SJCRH30 (cell line): ENCODE measurements at regions not wholly inside any gene's neighbourhood (a gene's known extent, or its start where the extent isn't known, plus 50 kb on each side); places are given as distances from the start of the nearest gene placed in this dataset.

ENCODE experiments used
- DNase-seq, 2 experiments: peaks; one replicate each; pipeline ENCODE4 v3.0.0-alpha.2; 2015 to 2020
- H3K27ac ChIP-seq: fragments of 250-450 bp; sonication (Bioruptor Pico); 2 replicates; pipeline ENCODE4 v1.5.1; 2020; ENCODE audit warnings: mild to moderate bottlenecking, moderate library complexity
- H3K27me3 ChIP-seq: fragments of 250-450 bp; sonication (Bioruptor Pico); 2 replicates; pipeline ENCODE4 v1.5.1; 2020; ENCODE audit warnings: mild to moderate bottlenecking, moderate library complexity
- H3K36me3 ChIP-seq: fragments of 250-450 bp; sonication (Bioruptor Pico); 2 replicates; pipeline ENCODE4 v1.5.1; 2020; ENCODE audit warnings: mild to moderate bottlenecking, moderate library complexity
- H3K4me1 ChIP-seq: fragments of 250-450 bp; sonication (Bioruptor Pico); 2 replicates; pipeline ENCODE4 v1.5.1; 2020; ENCODE audit warnings: mild to moderate bottlenecking, moderate library complexity
- H3K4me3 ChIP-seq: fragments of 250-450 bp; sonication (Bioruptor Pico); 2 replicates; pipeline ENCODE4 v1.5.1; 2020; ENCODE audit warnings: mild to moderate bottlenecking, moderate library complexity
- H3K9me3 ChIP-seq: fragments of 250-450 bp; sonication (Bioruptor Pico); replicated peaks from 2 replicates; pipeline ENCODE4 v1.5.1; 2020; ENCODE audit warnings: mild to moderate bottlenecking, moderate library complexity

GRCh38 chr2:12795851-12796250 is 79.1 kb downstream of the TRIB2 start:
- Histone ChIP-seq H3K27me3 (no peaks in the 10 kb centered on the region), H3K36me3 (no peaks in the 10 kb centered on the region), H3K4me3 (no peak overlapping the region), H3K9me3 (peaks cover 10% of the 10 kb centered on the region), H3K4me1 (peaks cover 27% of the 10 kb centered on the region), H3K27ac (peak overlapping the region; percentile 93)
- no peak for DNase-seq

GRCh38 chr2:12796657-12797056 is 79.9 kb downstream of the TRIB2 start:
- H3K27me3 ChIP-seq: no peaks in the 10 kb centered on the region
- DNase-seq: peak; percentile 96 to 99
- H3K4me1 ChIP-seq: peaks cover 27% of the 10 kb centered on the region
- H3K9me3 ChIP-seq: peaks cover 11% of the 10 kb centered on the region
- H3K27ac ChIP-seq: peak overlapping the region; percentile 93
- no peak overlapping the region for H3K4me3 ChIP-seq
- no peaks in the 10 kb centered on the region for H3K36me3 ChIP-seq

- Histone ChIP-seq H3K27me3 (no peaks in the 10 kb centered on the region), H3K9me3 (peaks cover 21% of the 10 kb centered on the region), H3K4me3 (no peak overlapping the region), H3K27ac (peak overlapping the region; percentile 93), H3K36me3 (no peaks in the 10 kb centered on the region), H3K4me1 (peaks cover 27% of the 10 kb centered on the region)
- DNase-seq: no peak
These were observed 81.1 kb downstream of the TRIB2 start for GRCh38 chr2:12797815-12798214.

GRCh38 chr2:12803607-12804006 is 86.9 kb downstream of the TRIB2 start:
- Histone ChIP-seq H3K27ac (no peak overlapping the region), H3K4me3 (no peak overlapping the region), H3K36me3 (no peaks in the 10 kb centered on the region), H3K9me3 (peaks cover 21% of the 10 kb centered on the region), H3K27me3 (no peaks in the 10 kb centered on the region), H3K4me1 (peaks cover 6% of the 10 kb centered on the region)
- no peak for DNase-seq

- Histone ChIP-seq H3K27me3 (no peaks in the 10 kb centered on the region), H3K4me1 (peaks cover 6% of the 10 kb centered on the region), H3K9me3 (peaks cover 15% of the 10 kb centered on the region), H3K36me3 (no peaks in the 10 kb centered on the region), H3K4me3 (no peak overlapping the region), H3K27ac (no peak overlapping the region)
- no peak for DNase-seq
These were observed 87.5 kb downstream of the TRIB2 start for GRCh38 chr2:12804091-12804856.

GRCh38 chr2:12805033-12805432 is 88.3 kb downstream of the TRIB2 start:
- Histone ChIP-seq H3K27me3 (no peaks in the 10 kb centered on the region), H3K9me3 (peaks cover 15% of the 10 kb centered on the region), H3K27ac (no peak overlapping the region), H3K4me1 (peaks cover 6% of the 10 kb centered on the region), H3K36me3 (no peaks in the 10 kb centered on the region), H3K4me3 (no peak overlapping the region)
- no peak for DNase-seq

- H3K9me3 ChIP-seq: peaks cover 11% of the 10 kb centered on the region
- H3K4me1 ChIP-seq: peaks cover 6% of the 10 kb centered on the region
- no peaks in the 10 kb centered on the region for H3K27me3 ChIP-seq
- H3K4me3 ChIP-seq: no peak overlapping the region
- no peak overlapping the region for H3K27ac ChIP-seq
- DNase-seq: no peak
- H3K36me3 ChIP-seq: no peaks in the 10 kb centered on the region
These were observed 90.0 kb downstream of the TRIB2 start for GRCh38 chr2:12806549-12807242.

GRCh38 chr2:12807907-12808810 is 91.4 kb downstream of the TRIB2 start:
- Histone ChIP-seq H3K27me3 (no peaks in the 10 kb centered on the region), H3K27ac (no peak overlapping the region), H3K36me3 (no peaks in the 10 kb centered on the region), H3K4me1 (peaks cover 12% of the 10 kb centered on the region), H3K4me3 (no peak overlapping the region), H3K9me3 (no peaks in the 10 kb centered on the region)
- no peak for DNase-seq

GRCh38 chr2:12809526-12809925 is 92.8 kb downstream of the TRIB2 start:
- Histone ChIP-seq H3K27ac (no peak overlapping the region), H3K9me3 (no peaks in the 10 kb centered on the region), H3K36me3 (no peaks in the 10 kb centered on the region), H3K4me1 (peaks cover 9% of the 10 kb centered on the region; the same call in 1 of the 2 replicates), H3K27me3 (no peaks in the 10 kb centered on the region), H3K4me3 (no peak overlapping the region)
- DNase-seq: no peak

- peaks cover 9% of the 10 kb centered on the region; the same call in 1 of the 2 replicates for H3K4me1 ChIP-seq
- no peaks in the 10 kb centered on the region for H3K9me3 ChIP-seq
- no peak for DNase-seq
- H3K27me3 ChIP-seq: no peaks in the 10 kb centered on the region
- no peak overlapping the region for H3K4me3 ChIP-seq
- H3K27ac ChIP-seq: no peak overlapping the region
- H3K36me3 ChIP-seq: no peaks in the 10 kb centered on the region
These were observed 95.2 kb downstream of the TRIB2 start for GRCh38 chr2:12811916-12812315.

- peak; percentile 40 to 58 for DNase-seq
- no peak overlapping the region for H3K4me3 ChIP-seq
- peak overlapping the region; percentile 7; the same call in 1 of the 2 replicates for H3K27ac ChIP-seq
- H3K27me3 ChIP-seq: no peaks in the 10 kb centered on the region
- no peaks in the 10 kb centered on the region for H3K36me3 ChIP-seq
- H3K4me1 ChIP-seq: peaks cover 9% of the 10 kb centered on the region; the same call in 1 of the 2 replicates
- no peaks in the 10 kb centered on the region for H3K9me3 ChIP-seq
These were observed 96.4 kb downstream of the TRIB2 start for GRCh38 chr2:12813166-12813565.

- H3K36me3 ChIP-seq: no peaks in the 10 kb centered on the region
- no peaks in the 10 kb centered on the region for H3K27me3 ChIP-seq
- H3K4me1 ChIP-seq: peaks cover 23% of the 10 kb centered on the region
- no peaks in the 10 kb centered on the region for H3K9me3 ChIP-seq
- no peak for DNase-seq
- H3K4me3 ChIP-seq: no peak overlapping the region
- no peak overlapping the region for H3K27ac ChIP-seq
These were observed 99.9 kb downstream of the TRIB2 start for GRCh38 chr2:12816379-12817306.

GRCh38 chr2:12817870-12818269 is 101.1 kb downstream of the TRIB2 start:
- Histone ChIP-seq H3K27me3 (no peaks in the 10 kb centered on the region), H3K4me1 (peaks cover 20% of the 10 kb centered on the region), H3K9me3 (no peaks in the 10 kb centered on the region), H3K4me3 (no peak overlapping the region), H3K36me3 (no peaks in the 10 kb centered on the region), H3K27ac (no peak overlapping the region)
- DNase-seq: no peak
